HG03159 (cell line): ENCODE measurements at regions not wholly inside any gene's neighbourhood (a gene's known extent, or its start where the extent isn't known, plus 50 kb on each side); places are given as distances from the start of the nearest gene placed in this dataset.
"Not testable (repeated sequence)": the region's sequence is repeated elsewhere in the genome, so short reads cannot be mapped to it uniquely, and the experiment has no call there.

Experiments used
- ATAC-seq: cut with Tn5 transposase; IDR thresholded peaks from one replicate; pipeline ENCODE4 v1.9.1; 2021; ENCODE audit warnings: mild to moderate bottlenecking, moderate library complexity; ENCODE audit not compliant: unreplicated experiment

DNA sequence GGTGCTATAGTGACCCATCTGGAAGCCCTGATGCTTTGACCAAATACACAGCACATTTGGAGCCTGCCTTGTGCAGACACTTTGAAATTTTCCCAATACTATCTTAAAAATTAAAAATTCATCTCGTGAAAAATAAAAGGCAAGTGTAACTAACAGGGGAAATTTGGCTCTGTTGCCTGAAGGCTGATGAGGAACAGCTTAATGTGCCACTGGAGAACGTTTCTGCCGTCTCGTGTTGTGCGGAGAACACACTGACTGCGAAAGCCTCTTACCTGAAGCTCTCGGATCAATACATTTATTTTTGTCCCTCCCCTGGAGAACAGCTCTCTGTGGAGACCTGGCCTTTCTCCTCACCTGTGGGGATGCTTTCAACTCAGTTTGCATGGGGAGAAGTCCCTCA lies 77.2 kb upstream of the CHST15 start:
- no peak for ATAC-seq

DNA sequence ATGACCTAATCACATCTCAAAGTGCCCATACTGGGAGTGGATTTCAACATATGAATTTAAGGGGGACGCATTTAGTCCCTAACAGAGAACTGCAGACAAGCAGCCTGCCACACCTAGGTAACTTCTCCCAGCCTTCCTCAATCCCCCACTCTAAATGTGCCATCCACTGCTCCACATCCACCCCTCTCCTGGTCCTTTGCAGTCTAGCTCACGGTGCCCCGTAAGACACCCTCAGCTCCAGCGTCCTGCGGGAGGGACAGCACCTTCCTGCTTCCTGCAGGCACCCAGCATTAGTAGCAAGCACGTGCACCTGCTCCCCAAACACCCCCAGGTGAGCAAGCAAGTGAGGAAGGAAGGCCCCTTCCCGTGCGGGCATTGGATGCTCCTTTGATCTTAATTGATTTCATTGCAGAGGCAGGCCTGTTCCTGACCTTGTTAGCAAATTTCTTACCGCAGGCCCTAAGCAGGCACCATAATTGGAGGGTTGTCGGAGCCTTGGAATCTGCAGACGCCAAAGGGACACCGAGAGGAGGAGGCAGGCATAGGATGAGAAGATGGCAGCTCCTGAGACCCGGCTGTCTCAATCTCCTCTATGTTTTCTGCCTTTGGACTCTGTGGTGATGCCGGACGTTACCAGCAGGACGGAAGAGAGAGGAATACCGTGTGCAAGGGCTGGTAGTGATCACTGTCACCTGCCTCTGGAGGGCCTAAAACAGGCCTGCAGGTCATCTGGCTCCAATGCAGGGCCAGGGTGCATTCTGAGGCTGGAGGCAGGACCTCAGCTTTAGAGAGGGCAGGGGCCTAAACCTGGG lies 75.8 kb upstream of the CHST15 start:
- no peak for ATAC-seq

- ATAC-seq = no peak
Observed at GRCh38 chr10:124168581-124168980, 75.2 kb upstream of the CHST15 start.

DNA sequence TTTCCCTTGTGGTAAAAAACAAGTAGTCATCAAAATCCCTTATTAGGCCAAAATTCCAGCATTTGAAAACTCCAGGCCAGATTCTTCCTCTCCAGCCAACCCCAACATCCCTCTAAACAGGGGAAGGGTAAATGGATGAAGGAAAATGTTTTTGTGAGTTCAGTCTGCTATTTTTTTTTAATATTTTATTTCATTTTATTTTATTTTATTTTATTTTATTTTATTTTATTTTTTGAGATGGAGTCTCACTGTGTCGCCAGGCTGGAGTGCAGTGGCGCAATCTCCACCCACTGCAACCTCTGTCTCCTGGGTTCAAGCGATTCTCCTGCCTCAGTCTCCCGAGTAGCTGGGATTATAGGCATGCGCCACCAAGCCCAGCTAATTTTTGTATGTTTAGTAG lies 74.5 kb upstream of the CHST15 start:
- ATAC-seq = not testable (repeated sequence)

DNA sequence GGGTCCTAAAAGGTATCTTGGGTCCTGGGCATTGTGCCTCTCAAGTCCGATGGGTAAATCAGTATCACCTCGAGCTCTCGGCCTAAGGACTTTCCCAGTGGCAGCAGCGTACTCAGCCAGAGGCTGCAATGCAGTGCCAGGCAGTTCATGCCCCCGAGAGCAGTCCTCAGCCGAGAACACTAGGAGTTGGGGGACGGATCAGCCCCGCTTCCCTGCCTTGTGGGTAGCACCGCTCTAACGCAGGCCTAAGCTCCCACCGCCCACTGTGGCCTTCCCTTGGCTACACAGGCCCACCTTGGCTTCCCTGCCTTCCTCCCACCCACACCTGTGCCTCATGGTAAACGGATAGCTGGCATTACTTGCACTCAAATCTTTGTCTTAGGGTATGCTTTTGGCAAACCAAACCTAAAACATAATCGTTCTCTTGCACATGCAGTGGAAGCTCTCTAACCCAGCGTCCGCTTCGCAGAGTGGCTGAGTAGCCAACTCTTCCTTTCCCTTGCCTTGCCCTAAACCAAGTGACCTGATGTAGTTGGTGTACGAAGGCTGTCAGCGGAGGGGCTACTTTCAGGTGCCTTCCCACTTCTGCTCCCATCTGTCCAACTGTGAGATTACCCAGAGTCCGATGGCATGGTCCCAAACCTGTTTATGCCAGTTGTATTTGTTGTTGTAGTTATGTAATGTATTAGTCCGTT lies 73.2 kb upstream of the CHST15 start:
- no peak for ATAC-seq

DNA sequence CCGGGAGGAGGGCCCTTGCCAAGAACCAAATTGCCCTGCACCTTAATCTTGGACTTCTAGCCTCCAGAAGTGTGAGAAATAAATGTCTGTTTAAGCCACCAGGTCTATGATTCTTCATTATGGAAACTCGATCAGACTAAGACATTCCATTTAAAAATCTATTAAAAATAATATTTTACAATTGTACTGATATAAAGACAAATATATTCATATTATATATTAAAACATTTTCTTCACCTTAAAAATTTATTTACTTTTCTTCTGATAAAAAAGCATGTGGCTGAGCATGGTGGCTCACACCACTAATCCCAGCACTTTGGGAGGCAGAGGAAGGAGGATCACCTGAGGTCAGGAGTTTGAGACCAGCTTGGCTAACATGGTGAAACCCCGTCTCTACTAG lies 72.4 kb upstream of the CHST15 start:
- ATAC-seq = no peak

DNA sequence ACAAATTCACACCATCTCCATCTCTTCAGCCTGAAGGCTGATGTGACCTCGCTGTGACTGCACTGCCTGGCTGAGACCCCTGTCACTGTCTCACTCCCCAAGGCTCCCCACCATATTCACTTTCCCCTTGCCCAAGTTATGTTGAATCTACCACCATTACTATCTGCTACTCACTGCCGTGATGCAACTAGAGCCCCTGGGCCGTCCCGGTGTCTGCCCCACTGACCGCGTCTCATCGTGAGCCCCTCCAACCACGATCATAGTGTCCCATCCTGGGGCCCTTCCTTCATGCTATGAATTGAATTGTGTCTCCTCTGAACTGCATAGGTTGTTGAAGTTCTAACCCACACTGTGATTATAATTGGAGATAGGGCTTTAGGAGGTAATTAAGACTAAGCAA lies 71.9 kb upstream of the CHST15 start:
- ATAC-seq = no peak

DNA sequence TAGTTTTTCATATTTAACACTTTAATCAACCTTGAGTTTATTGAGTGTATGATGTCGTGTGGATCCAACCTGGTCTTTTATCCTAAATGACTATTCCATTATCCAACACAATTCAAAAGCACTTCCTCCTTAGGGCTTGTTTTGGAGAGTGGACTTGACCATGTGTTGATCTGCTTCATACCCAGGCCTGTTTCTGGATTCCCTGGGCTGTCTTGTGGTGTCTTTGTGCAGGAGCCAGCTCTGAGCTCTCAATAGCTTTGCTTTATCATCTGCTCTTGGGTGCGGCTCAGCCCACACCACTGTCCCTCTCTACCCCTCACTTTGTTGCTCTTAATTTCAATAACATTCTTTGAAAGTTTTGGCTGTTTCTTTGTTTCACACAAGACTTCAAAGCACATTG lies 70.9 kb upstream of the CHST15 start:
- no peak for ATAC-seq

- no peak for ATAC-seq
Observed at GRCh38 chr10:124162774-124163354, 69.5 kb upstream of the CHST15 start.

GRCh38 chr10:124162136-124162535 lies 68.7 kb upstream of the CHST15 start:
- ATAC-seq = no peak

- no peak for ATAC-seq
Observed at GRCh38 chr10:124161601-124162000, 68.2 kb upstream of the CHST15 start.

DNA sequence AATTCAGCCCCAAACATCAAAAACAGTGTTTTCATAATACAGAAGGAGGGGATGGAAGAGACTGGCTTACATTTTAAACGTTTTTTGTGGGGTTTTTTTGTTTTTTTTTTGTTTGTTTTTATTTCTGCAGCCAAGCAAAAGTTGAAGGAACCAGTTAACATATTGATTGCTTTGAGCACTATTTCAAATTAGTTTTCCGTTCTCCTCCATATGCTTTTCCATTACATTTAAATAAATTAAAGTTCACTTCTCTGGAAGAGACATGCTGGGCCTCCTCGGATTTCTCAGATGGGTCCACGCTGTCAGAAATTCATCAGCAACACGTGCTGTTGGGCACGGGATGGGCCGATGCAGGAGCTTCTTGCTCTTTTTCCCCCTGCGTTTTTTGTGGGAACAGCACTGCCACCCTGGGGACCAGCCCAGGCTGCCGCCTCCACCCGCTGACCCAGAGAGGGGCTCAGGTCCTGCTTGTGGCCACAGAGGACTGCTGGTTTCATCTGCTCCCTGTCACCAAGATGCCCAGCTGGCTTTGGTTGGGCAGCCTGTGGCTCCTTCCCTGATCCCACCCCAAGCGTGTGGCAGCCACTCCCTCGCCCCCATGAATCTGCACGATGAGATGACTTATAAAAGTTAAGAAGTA lies 67.7 kb upstream of the CHST15 start:
- no peak for ATAC-seq

- no peak for ATAC-seq
Observed at GRCh38 chr10:124160176-124160575, 66.8 kb upstream of the CHST15 start.

DNA sequence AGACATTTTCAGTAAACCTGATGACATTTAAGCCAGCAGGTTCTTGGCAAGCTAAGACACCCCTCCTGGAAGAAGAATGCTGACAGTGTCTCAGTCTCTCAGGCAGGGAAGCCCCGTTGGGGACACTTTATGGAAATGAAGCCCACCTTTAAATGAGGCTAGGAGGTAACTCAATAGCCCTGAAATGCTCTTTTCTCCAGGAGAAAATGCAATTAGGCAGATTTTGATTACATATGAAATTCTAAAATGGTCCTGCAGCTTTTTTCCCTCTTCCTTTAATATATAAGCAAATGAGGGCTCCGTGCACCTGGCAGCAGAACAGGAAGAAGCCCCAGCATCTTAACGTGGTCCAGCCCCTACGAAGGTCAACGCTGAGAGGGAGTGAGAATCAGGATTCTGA lies 65.8 kb upstream of the CHST15 start:
- ATAC-seq = no peak

DNA sequence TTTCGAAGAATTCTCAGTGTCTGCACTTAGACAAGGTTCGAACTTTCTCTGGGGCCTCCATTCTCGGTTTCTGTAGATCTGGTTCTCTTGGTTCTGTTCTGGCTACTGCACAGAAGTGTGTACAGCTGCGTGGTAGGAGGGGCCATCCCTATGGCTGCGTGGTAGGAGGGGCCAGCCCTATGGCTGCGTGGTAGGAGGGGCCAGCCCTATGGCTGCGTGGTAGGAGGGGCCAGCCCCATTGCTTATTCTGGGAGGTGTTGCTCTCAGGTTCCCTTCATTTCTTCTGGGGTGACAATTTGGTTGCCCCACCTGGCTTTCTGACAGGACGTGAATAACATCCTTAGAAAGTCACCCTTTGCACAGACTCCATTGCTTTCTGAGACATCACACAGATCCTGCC lies 65.2 kb upstream of the CHST15 start:
- no peak for ATAC-seq

- no peak for ATAC-seq
Observed at GRCh38 chr10:124157271-124157681, 63.9 kb upstream of the CHST15 start.

- ATAC-seq = no peak
Observed at GRCh38 chr10:124156524-124157260, 63.3 kb upstream of the CHST15 start.

DNA sequence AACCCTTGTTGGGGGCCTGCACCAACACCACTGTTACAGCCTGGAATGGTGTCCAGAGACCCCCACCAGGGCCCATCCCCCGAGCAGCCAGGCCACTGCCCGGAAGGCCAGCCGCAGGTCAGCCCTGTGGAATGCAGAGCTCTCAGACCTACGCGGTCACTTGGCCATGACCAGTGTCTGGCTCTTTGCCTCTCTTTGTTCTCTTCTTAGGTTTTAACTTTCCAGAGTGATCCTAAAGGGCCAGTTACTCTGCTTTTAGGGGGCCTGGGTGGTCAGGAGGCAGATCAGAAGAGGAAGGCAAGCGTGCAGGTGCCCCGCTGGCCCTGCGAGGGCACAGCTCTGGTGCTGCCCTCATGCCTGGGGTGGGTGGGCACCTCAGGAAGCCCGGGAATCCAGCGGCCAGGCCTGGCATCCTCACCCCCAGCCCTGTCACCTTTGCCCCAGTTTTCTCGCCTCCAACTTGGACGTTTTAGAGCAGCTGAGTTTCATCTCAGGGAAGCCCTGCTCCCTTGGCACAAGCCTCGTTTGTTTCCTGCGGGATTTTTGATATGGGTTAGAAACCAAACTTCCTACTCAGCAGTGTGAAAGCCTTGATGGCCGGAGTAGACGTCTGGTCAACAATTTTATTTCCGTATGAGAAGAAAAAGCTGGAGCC lies 62.5 kb upstream of the CHST15 start:
- ATAC-seq = no peak

DNA sequence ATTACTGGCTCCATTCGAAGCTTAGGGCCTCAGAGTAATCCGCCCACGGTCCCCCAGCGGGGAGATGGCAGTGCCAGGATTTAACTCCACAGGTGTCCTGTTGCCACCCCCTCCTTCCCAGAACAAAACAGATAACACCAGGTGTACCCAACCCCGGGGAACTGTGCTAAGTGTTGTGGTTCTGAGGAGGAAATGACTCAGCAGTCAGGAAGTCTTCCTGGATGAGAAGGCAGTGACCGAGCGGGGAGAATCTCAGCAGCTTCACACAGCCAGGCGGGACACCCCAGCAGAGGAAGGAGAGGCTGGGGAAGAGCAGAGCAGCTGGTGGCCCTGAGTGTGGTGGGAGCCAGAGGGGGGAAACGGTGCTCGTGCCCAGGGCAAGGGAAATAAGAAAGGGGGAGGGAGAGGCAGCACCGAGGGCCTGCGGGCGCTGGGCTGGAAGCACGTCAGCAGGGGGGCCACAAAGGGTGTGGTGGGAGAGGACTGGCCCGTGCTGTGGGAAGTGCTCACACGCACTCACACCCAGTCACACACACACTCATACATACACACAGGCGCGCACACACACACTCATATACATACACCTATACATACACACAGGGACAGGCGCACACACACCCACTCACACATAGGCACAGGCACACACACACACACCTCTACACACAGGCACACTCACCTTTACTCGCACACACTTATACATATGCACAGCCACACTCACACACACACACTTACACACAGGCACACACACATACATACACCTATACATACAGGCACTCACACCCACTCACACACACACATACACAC lies 59.8 kb upstream of the CHST15 start:
- ATAC-seq = peak; percentile 46
